ENCODE measurements at regions not wholly inside any gene's neighbourhood (a gene's known extent, or its start where the extent isn't known, plus 50 kb on each side); places are given as distances from the start of the nearest gene placed in this dataset.

- no peak for DNase-seq
Observed at GRCh38 chr4:145231906-145232700, 51.7 kb upstream of the OTUD4 start.

- no peak for DNase-seq
Observed at GRCh38 chr4:145230726-145231125, 50.3 kb upstream of the OTUD4 start.
